Heart right ventricle (tissue), 16 donors: ENCODE measurements at regions not wholly inside any gene's neighbourhood (a gene's known extent, or its start where the extent isn't known, plus 50 kb on each side); places are given as distances from the start of the nearest gene placed in this dataset.

Source experiments
- ATAC-seq, 8 donors: fragments of 200-7000 bp; cut with Tn5 transposase; one replicate each; pipeline ENCODE4 v1.9.1; 2020; ENCODE audit warnings: mild to moderate bottlenecking in 8 of 8, moderate library complexity in 8 of 8, moderate number of reproducible peaks in 1 of 8
- DNase-seq, 2 donors: peaks; one replicate each; pipeline ENCODE4 v3.0.0-alpha.2; 2020
- H3K27ac ChIP-seq, 10 donors: fragments of 200-600 bp; sonication (generic) in 2 of 10; one replicate each; pipeline versions ENCODE4 v1.5.0 to v1.8.0; 2020 to 2022; ENCODE audit warnings: mild to moderate bottlenecking in 3 of 10
- H3K27me3 ChIP-seq, 7 donors: fragments of 200-600 bp; one replicate each; pipeline ENCODE4 v1.8.0; 2021 to 2022; ENCODE audit warnings: mild to moderate bottlenecking in 2 of 7
- H3K36me3 ChIP-seq, 9 donors: fragments of 200-600 bp; sonication (generic) in 1 of 9; one replicate each; pipeline versions ENCODE4 v1.5.0 to v1.8.0; 2020 to 2022; ENCODE audit warnings: mild to moderate bottlenecking in 2 of 9
- H3K4me1 ChIP-seq, 9 donors: fragments of 200-600 bp; sonication (generic) in 1 of 9; one replicate each; pipeline versions ENCODE4 v1.5.0 to v1.8.0; 2020 to 2022; ENCODE audit warnings: mild to moderate bottlenecking in 4 of 9
- H3K4me3 ChIP-seq, 10 donors: fragments of 200-600 bp; sonication (generic) in 2 of 10; one replicate each; pipeline versions ENCODE4 v1.5.0 to v1.8.0; 2020 to 2022; ENCODE audit warnings: mild to moderate bottlenecking in 7 of 10, moderate library complexity in 2 of 10
- H3K9me3 ChIP-seq, 11 donors: fragments of 200-600 bp in 10 of 11; sonication (generic) in 2 of 11; one replicate each; pipeline versions ENCODE4 v1.5.0 to v1.8.0; 2013 to 2022; ENCODE audit warnings: mild to moderate bottlenecking in 2 of 11, control low read depth in 1 of 11, moderate library complexity in 1 of 11
- WGBS, 2 donors: extraction: QIAGEN DNeasy Blood & Tissue Kit; methylation state at CpG; one replicate each; pipeline ENCODE4 v1.1.7; 2013; ENCODE audit warnings: inconsistent platforms in 1 of 2; 5-methylcytosine and 5-hydroxymethylcytosine counted together
- intact Hi-C, 10 donors: fragments of 100-400 bp; cut with DNase I; formaldehyde crosslinking; loops; one replicate each; pipeline versions ENCODE4 v1.11.1 to v1.14.2; 2022
- TF ChIP-seq, protein P1 (sequence below), 9 donors: fragments of 200-600 bp; sonication (generic) in 2 of 9; IDR thresholded peaks; one replicate each; pipeline versions ENCODE4 v1.5.0 to v1.8.0; 2021 to 2022; ENCODE audit warnings: antibody characterized with exemption in 9 of 9, mild to moderate bottlenecking in 5 of 9, moderate library complexity in 1 of 9
- donor health status: Arrhythmogenic right ventricular cardiomyopathy.
- donor health status: ischemic (EF 13 %, LVEDD 7.1; RV severe dilation, severe dysfunction).
- donor health status: healthy with polysubstance abuse.
- donor health status: DM: no; HTN: yes; CAD: no.
- donor health status: DM: no; HTN: no; CAD: no.
- donor health status: ischemic (EF 25% LVEDD 6.9; RV normal size, moderate dysfunction).
- donor health status: ischemic (EF 25% LVEDD 5.7; RV mildly dilated, moderate dysfunction).
- donor health status: healthy.
- donor health status: DM: yes; HTN: yes; CAD: no.
- donor health status: Ischemic cardiomyopathy.
- donor health status: ischemic (EF 35%, LVEDD 5.7; RV mildly dilated, moderate dysfunction).
- donor health status: nonischemic (EF 11% LVEDD 7.7; RV severe dilation, severe dysfunction).
- donor health status: DM: yes; HTN: yes; CAD: no.
- donor health status: PGD.
- donor health status: ischemic (EF 29% LVEDD 5.4; RV normal size, mild dysfunction).
- donor health status: nonischemic (EF 23%, LVEDD 6.1; RV moderate dilation, normal function).

DNA sequence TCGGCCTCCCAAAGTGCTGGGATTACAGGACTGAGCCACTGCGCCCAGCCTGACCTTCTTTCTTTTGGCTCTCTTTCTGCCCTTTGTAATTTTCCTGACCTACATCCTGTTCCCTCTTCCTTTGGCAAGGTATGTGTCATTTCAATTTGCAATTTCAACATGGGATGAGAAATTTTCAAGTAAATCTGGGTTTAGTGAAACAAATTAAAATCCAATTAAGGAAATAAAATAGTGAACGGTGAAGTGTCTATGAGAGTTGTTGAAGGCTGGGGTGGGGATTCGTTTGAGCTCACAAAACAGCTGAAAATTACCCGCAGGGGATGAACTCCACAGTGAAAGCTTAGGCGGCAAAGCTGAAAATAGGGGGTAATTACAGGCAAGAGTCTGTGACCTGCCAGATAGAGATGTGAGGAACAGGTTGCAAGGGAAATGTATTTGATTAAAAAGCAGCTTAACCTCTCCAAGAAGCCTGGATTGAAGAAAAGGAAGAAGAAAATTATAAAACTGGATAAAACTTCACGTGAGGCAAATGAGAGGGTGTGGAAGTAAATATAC is 277.7 kb downstream of the UTP18 start:
- Histone ChIP-seq H3K9me3 (no peaks in the 10 kb centered on the region), H3K4me3 (no peak overlapping the region), H3K4me1 (no peaks in the 10 kb centered on the region), H3K27ac (no peak overlapping the region), H3K27me3 (peaks cover 0 to 7% (median 0%) of the 10 kb centered on the region in 7 donors), H3K36me3 (no peaks in the 10 kb centered on the region)
- TF ChIP-seq, protein P1, sequence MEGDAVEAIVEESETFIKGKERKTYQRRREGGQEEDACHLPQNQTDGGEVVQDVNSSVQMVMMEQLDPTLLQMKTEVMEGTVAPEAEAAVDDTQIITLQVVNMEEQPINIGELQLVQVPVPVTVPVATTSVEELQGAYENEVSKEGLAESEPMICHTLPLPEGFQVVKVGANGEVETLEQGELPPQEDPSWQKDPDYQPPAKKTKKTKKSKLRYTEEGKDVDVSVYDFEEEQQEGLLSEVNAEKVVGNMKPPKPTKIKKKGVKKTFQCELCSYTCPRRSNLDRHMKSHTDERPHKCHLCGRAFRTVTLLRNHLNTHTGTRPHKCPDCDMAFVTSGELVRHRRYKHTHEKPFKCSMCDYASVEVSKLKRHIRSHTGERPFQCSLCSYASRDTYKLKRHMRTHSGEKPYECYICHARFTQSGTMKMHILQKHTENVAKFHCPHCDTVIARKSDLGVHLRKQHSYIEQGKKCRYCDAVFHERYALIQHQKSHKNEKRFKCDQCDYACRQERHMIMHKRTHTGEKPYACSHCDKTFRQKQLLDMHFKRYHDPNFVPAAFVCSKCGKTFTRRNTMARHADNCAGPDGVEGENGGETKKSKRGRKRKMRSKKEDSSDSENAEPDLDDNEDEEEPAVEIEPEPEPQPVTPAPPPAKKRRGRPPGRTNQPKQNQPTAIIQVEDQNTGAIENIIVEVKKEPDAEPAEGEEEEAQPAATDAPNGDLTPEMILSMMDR (IDR thresholded peaks at IDR 0.05) = no peak
- ATAC-seq (no peak), DNase-seq (no peak)
- intact Hi-C loops = loop anchor here in 3 of 10 donors (5.0 to 10.0 kb wide), 3 partner anchors 166 to 243 kb away; no protein-coding TSS in a partner anchor
- 67 to 70% methylated on average over 7 of the region's 7 CpGs for WGBS, 2 donors

DNA sequence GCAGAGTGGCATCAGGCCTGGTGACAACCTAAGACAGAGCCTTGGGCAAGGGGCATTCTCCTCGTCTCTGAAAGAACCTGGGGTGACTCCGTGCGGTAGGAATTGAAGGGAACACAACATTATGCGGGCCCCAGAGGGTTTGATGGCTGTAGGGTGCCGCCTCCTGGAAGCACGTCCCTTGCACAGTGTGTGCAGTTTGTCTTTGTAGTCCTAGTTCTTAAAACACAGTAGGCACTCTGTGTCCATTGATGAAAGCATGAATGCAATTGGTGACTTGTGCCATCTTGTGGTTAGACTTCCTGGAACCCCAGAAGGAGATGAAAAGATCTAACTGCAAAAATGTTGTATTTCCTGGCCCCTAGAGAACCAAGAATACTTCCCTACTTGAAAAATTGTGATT is 279.8 kb downstream of the UTP18 start:
- Histone ChIP-seq H3K36me3 (no peaks in the 10 kb centered on the region), H3K9me3 (no peaks in the 10 kb centered on the region), H3K27ac (no peak overlapping the region), H3K4me1 (no peaks in the 10 kb centered on the region), H3K4me3 (no peak overlapping the region), H3K27me3 (peaks cover 0 to 7% (median 0%) of the 10 kb centered on the region in 7 donors)
- DNase-seq (no peak), ATAC-seq (no peak)
- TF ChIP-seq, protein P1 (IDR thresholded peaks at IDR 0.05) = no peak
- WGBS, 2 donors = 85 to 88% methylated on average over 6 of the region's 6 CpGs
- intact Hi-C loops = no loop called here

DNA sequence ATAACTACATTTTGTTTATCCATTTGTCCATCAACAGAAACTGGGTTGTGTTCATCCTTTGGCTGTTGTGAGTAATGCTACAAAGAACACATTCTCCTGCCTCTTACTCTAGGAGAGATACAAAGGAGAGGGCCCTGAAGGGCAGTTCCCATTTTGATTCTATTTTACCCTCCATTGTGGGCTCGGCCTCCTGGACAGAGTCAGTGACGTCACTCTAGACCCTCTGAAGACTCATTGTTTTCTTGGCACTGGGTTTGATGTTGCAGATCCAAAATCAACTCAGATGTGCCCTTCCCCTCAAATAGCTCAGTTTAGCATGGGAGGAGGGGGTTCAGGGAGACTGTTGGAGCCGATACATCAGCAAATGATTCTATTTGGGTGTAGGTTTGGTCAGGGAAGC is 280.9 kb downstream of the UTP18 start:
- ATAC-seq = no peak
- Histone ChIP-seq H3K36me3 (no peaks in the 10 kb centered on the region), H3K9me3 (no peaks in the 10 kb centered on the region), H3K27me3 (peaks cover 0 to 3% (median 0%) of the 10 kb centered on the region in 7 donors), H3K4me3 (no peak overlapping the region), H3K4me1 (no peaks in the 10 kb centered on the region), H3K27ac (no peak overlapping the region)
- 71 to 79% methylated on average over 3 of the region's 3 CpGs for WGBS, 2 donors
- DNase-seq = no peak
- intact Hi-C loops = no loop called here
- TF ChIP-seq, protein P1 (IDR thresholded peaks at IDR 0.05) = no peak

DNA sequence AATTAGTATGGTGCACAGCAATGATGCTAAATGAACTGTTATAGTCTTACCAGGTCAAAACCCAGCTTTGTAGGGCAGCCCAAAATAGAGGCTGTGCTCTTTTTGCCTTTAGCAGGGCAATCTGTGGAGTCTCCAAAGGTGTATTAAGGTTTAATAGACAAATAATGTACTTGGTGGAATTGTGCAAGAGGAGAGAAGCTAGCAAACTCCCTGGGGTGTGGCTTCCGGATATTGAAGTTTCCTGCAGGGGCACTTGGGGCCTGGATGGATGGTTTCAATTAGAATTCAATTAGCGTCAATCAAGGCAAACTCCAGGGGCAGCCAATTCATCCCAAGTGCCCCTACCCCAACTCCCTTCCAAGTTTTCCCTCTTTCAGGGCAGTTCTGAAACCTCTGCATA is 285.8 kb downstream of the UTP18 start:
- Histone ChIP-seq H3K36me3 (no peaks in the 10 kb centered on the region), H3K27ac (no peak overlapping the region), H3K27me3 (peaks cover 0 to 4% (median 0%) of the 10 kb centered on the region in 7 donors), H3K9me3 (no peaks in the 10 kb centered on the region), H3K4me3 (no peak overlapping the region), H3K4me1 (no peaks in the 10 kb centered on the region)
- intact Hi-C loops = no loop called here
- DNase-seq = no peak
- no peak for ATAC-seq
- 44 to 56% methylated on average over 2 of the region's 2 CpGs for WGBS, 2 donors
- TF ChIP-seq, protein P1 (IDR thresholded peaks at IDR 0.05) = no peak
